ENCODE measurements at regions not wholly inside any gene's neighbourhood (a gene's known extent, or its start where the extent isn't known, plus 50 kb on each side); places are given as distances from the start of the nearest gene placed in this dataset.

DNA sequence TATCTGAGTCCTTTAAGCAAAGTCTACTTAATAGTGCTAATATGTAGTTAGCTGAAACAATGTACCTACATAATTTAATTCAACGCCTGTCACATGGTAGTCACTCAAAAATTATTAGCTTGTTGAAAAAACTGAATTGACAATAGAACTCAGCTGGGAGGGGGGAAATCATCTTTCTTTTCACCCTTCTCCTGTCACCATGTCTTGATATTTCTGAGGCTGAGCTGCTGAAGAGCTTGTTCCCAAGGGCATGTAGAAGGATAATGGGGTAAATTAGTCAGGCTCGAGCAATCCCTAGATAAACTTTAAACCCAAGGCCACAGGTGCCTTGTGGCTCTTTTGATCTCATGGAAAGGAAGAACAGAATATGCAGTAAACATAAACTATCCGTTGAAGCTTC, 339.6 kb upstream of the LRATD1 start:
- Histone ChIP-seq H3K36me3 (ENCODE audit: control insufficient read depth in 2 of 2, extremely low read depth in 1 of 2, insufficient read depth in 2 of 2, low read length in 2 of 2) (no peaks in the 10 kb centered on the region), H3K4me1 (ENCODE audit: control insufficient read depth, extremely low read depth, insufficient read depth, low read length) (no peaks in the 10 kb centered on the region), H3K4me3 (replicated peaks in 1 of 3; ENCODE audit: insufficient read depth in 1 of 3, low read depth in 1 of 3, low read length in 3 of 3) (no peak overlapping the region), H3K9me1 (replicated peaks; ENCODE audit: control insufficient read depth, extremely low read depth, insufficient read depth, low read length) (no peaks in the 10 kb centered on the region), H3K4me2 (ENCODE audit: insufficient read depth, low read length) (no peak overlapping the region), H2AFZ (ENCODE audit: low read depth, low read length) (no peak overlapping the region), H4K20me1 (replicated peaks; ENCODE audit: control insufficient read depth, extremely low read depth, insufficient read depth, low read length) (no peaks in the 10 kb centered on the region), H3K9me3 (replicated peaks; ENCODE audit: control insufficient read depth, insufficient read depth, low read length) (peaks cover 2% of the 10 kb centered on the region), H3K9ac (replicated peaks; ENCODE audit: extremely low read depth, insufficient read depth, low read length) (no peak overlapping the region), H3K27me3 (ENCODE audit: control insufficient read depth in 2 of 2, insufficient read depth in 2 of 2, low read length in 2 of 2) (no peaks in the 10 kb centered on the region), H3K27ac (ENCODE audit: insufficient read depth, low read depth, low read length) (no peak overlapping the region), H3K79me2 (ENCODE audit: control insufficient read depth, insufficient read depth, low read length) (no peaks in the 10 kb centered on the region)
- TF ChIP-seq EZH2 (IDR thresholded peaks at IDR 0.05; ENCODE audit: borderline replicate concordance, low read depth, low read length, severe bottlenecking) (no peak), MAX (IDR thresholded peaks at IDR 0.05; ENCODE audit: insufficient read depth, insufficient read length) (no peak), POLR2A (IDR thresholded peaks at IDR 0.05; ENCODE audit: low read depth, low read length) (no peak), GATA2 (IDR thresholded peaks at IDR 0.05; ENCODE audit: insufficient read depth, insufficient read length, low read depth, low read length) (no peak)
- CTCF ChIA-PET, result no interaction called here
- intact Hi-C loops (cut with micrococcal nuclease) (no loop called here), dilution Hi-C loops (cut with MboI; ENCODE audit: extremely low pct_ligation_motif_present, low sequenced_read_pairs) (no loop called here)
- FAIRE-seq (no peak), DNase-seq (ENCODE audit: low read depth, low spot score) (no peak)
- POLR2A ChIA-PET, result no interaction called here
- no TSS peak for BruUV-seq (replicated peaks)

GRCh38 chr2:14297340-14297739, 335.2 kb upstream of the LRATD1 start:
- Histone ChIP-seq H3K4me2 (ENCODE audit: insufficient read depth, low read length) (no peak overlapping the region), H3K36me3 (ENCODE audit: control insufficient read depth in 2 of 2, extremely low read depth in 1 of 2, insufficient read depth in 2 of 2, low read length in 2 of 2) (no peaks in the 10 kb centered on the region), H3K9me3 (replicated peaks; ENCODE audit: control insufficient read depth, insufficient read depth, low read length) (peaks cover 9% of the 10 kb centered on the region), H3K9ac (replicated peaks; ENCODE audit: extremely low read depth, insufficient read depth, low read length) (no peak overlapping the region), H2AFZ (ENCODE audit: low read depth, low read length) (no peak overlapping the region), H3K79me2 (ENCODE audit: control insufficient read depth, insufficient read depth, low read length) (no peaks in the 10 kb centered on the region), H3K4me1 (ENCODE audit: control insufficient read depth, extremely low read depth, insufficient read depth, low read length) (no peaks in the 10 kb centered on the region), H3K27ac (ENCODE audit: insufficient read depth, low read depth, low read length) (no peak overlapping the region), H3K4me3 (replicated peaks in 1 of 3; ENCODE audit: insufficient read depth in 1 of 3, low read depth in 1 of 3, low read length in 3 of 3) (no peak overlapping the region), H3K27me3 (ENCODE audit: control insufficient read depth in 2 of 2, insufficient read depth in 2 of 2, low read length in 2 of 2) (no peaks in the 10 kb centered on the region), H4K20me1 (replicated peaks; ENCODE audit: control insufficient read depth, extremely low read depth, insufficient read depth, low read length) (no peaks in the 10 kb centered on the region), H3K9me1 (replicated peaks; ENCODE audit: control insufficient read depth, extremely low read depth, insufficient read depth, low read length) (no peaks in the 10 kb centered on the region)
- dilution Hi-C loops (cut with MboI; ENCODE audit: extremely low pct_ligation_motif_present, low sequenced_read_pairs) (no loop called here), intact Hi-C loops (cut with micrococcal nuclease) (no loop called here)
- FAIRE-seq (no peak), DNase-seq (ENCODE audit: low read depth, low spot score) (no peak)
- CTCF ChIA-PET, result no interaction called here
- no TSS peak for BruUV-seq (replicated peaks)
- POLR2A ChIA-PET, result no interaction called here
- no peak for TF ChIP-seq MAX (IDR thresholded peaks at IDR 0.05; ENCODE audit: insufficient read depth, insufficient read length)
- TF ChIP-seq JUN (IDR thresholded peaks at IDR 0.05; ENCODE audit: borderline replicate concordance, insufficient read depth, insufficient read length, low read depth), result no peak
- TF ChIP-seq EZH2 (IDR thresholded peaks at IDR 0.05; ENCODE audit: borderline replicate concordance, low read depth, low read length, severe bottlenecking), result no peak
- TF ChIP-seq MYC (IDR thresholded peaks at IDR 0.05; ENCODE audit: low read depth, low read length), result no peak
- no peak for TF ChIP-seq FOS (IDR thresholded peaks at IDR 0.05; ENCODE audit: borderline replicate concordance, insufficient read depth, low read length)

Data from endothelial cell of umbilical vein (primary cell).